OCI-LY7 (cell line): ENCODE measurements at regions not wholly inside any gene's neighbourhood (a gene's known extent, or its start where the extent isn't known, plus 50 kb on each side); places are given as distances from the start of the nearest gene placed in this dataset.

Source experiments
- BruUV-seq: library from RNA; stranded (reverse); fragments of 400-500 nt; replicated peaks from 2 replicates; lab custom pipeline; 2021; lab: Mats Ljungman, UMichigan
- CTCF ChIA-PET: fragments of 300-600 bp; sonication (Branson Sonifier 250); formaldehyde crosslinking; loops from one replicate; lab custom pipeline; 2022; ENCODE audit warnings: antibody characterized with exemption; ENCODE audit not compliant: unreplicated experiment; lab: Charles Lee
- POLR2A ChIA-PET: fragments of 300-600 bp; sonication (Branson Sonifier 250); formaldehyde crosslinking; loops from one replicate; lab custom pipeline; 2022; ENCODE audit warnings: antibody characterized with exemption; lab: Charles Lee
- DNase-seq: peaks from one replicate; pipeline ENCODE4 v3.0.0-alpha.2; 2015; ENCODE audit warnings: low spot score
- H2AFZ ChIP-seq: fragments of 200-600 bp; sonication (generic), shearing (Covaris generic); 2 replicates; pipeline ENCODE4 v1.6.1; 2014; ENCODE audit warnings: mild to moderate bottlenecking, antibody characterized with exemption, low read length, moderate library complexity
- H3K27ac ChIP-seq: fragments of 200-600 bp; sonication (generic); 2 replicates; pipeline ENCODE4 v1.5.1; 2014; ENCODE audit warnings: mixed run types, low read depth, mild to moderate bottlenecking, moderate library complexity, low read length, inconsistent platforms; ENCODE audit not compliant: poor library complexity, severe bottlenecking
- H3K36me3 ChIP-seq: fragments of 200-600 bp; sonication (generic); 2 replicates; pipeline ENCODE4 v1.6.1; 2014; ENCODE audit warnings: mild to moderate bottlenecking, antibody characterized with exemption, low read length, moderate library complexity, mixed read lengths; ENCODE audit not compliant: insufficient read depth
- H3K4me1 ChIP-seq: fragments of 200-600 bp; sonication (generic); 2 replicates; pipeline ENCODE4 v1.5.1; 2014; ENCODE audit warnings: mild to moderate bottlenecking, low read length; ENCODE audit not compliant: insufficient read depth, poor library complexity, severe bottlenecking
- H3K4me2 ChIP-seq: fragments of 200-600 bp; sonication (generic); 2 replicates; pipeline ENCODE4 v1.6.1; 2014; ENCODE audit warnings: mild to moderate bottlenecking, low read length
- H3K4me3 ChIP-seq: fragments of 200-600 bp; sonication (generic); 2 replicates; pipeline ENCODE4 v1.5.1; 2014; ENCODE audit warnings: mild to moderate bottlenecking, low read depth, low read length; ENCODE audit not compliant: poor library complexity, severe bottlenecking
- H3K79me2 ChIP-seq: fragments of 200-600 bp; sonication (generic); 2 replicates; pipeline ENCODE4 v1.6.1; 2016; ENCODE audit warnings: low read depth, mild to moderate bottlenecking, low read length, moderate library complexity, mixed read lengths; ENCODE audit not compliant: insufficient read depth
- H3K9me2 ChIP-seq: fragments of 200-600 bp; sonication (generic); 2 replicates; pipeline ENCODE4 v1.6.1; 2016; ENCODE audit warnings: mild to moderate bottlenecking, low read length, mixed read lengths; ENCODE audit not compliant: insufficient read depth
- H3K9me3 ChIP-seq: fragments of 200-600 bp; sonication (generic); 2 replicates; pipeline ENCODE4 v1.6.1; 2014; ENCODE audit warnings: mild to moderate bottlenecking, mixed run types, low read length, mixed read lengths
- H4K20me1 ChIP-seq: fragments of 200-600 bp; sonication (generic); 2 replicates; pipeline ENCODE4 v1.6.1; 2014; ENCODE audit warnings: mild to moderate bottlenecking, antibody characterized with exemption, low read length, moderate library complexity, mixed read lengths; ENCODE audit not compliant: insufficient read depth
- EZH2phosphoT487 ChIP-seq: fragments of 200-600 bp; sonication (generic); IDR thresholded peaks from 2 replicates; pipeline ENCODE4 v1.6.1; 2018; ENCODE audit warnings: low read depth, borderline replicate concordance, mild to moderate bottlenecking, mixed run types, antibody characterized with exemption, low read length, moderate library complexity, mixed read lengths
- intact Hi-C: fragments of 100-400 bp; cut with micrococcal nuclease; formaldehyde crosslinking; loops from one replicate; pipeline ENCODE4 v1.10.0; 2022; ENCODE audit not compliant: unreplicated experiment
- TF ChIP-seq, protein P1 (sequence below): fragments of 200-600 bp; sonication (generic); conservative IDR thresholded peaks from 2 replicates; pipeline ENCODE4 v1.5.1; 2014; ENCODE audit warnings: mild to moderate bottlenecking, antibody characterized with exemption, low read length, moderate library complexity, mixed read lengths

DNA sequence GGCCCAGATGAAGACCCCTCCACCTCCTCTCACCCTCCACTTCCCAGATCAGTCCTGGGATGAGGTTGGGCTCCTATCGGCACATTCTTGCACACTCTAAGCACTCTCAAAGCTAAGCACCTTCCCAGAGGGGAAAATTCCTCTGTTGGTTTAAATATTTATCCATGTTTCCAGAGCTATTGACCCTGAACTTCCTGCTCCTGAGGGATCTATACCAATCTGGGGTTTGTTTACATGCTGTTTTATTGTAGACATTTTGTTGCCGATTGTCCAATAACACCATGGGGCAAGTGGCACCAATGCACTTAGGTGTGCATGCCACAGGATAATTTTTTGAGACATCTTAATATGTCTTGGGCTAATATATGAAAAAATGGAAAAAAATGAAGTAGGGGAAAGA lies 476.2 kb downstream of the SLC4A3 start:
- no peaks in the 10 kb centered on the region for H4K20me1 ChIP-seq
- intact Hi-C loops: no loop called here
- no peak overlapping the region for H3K4me3 ChIP-seq
- TF ChIP-seq, protein P1, sequence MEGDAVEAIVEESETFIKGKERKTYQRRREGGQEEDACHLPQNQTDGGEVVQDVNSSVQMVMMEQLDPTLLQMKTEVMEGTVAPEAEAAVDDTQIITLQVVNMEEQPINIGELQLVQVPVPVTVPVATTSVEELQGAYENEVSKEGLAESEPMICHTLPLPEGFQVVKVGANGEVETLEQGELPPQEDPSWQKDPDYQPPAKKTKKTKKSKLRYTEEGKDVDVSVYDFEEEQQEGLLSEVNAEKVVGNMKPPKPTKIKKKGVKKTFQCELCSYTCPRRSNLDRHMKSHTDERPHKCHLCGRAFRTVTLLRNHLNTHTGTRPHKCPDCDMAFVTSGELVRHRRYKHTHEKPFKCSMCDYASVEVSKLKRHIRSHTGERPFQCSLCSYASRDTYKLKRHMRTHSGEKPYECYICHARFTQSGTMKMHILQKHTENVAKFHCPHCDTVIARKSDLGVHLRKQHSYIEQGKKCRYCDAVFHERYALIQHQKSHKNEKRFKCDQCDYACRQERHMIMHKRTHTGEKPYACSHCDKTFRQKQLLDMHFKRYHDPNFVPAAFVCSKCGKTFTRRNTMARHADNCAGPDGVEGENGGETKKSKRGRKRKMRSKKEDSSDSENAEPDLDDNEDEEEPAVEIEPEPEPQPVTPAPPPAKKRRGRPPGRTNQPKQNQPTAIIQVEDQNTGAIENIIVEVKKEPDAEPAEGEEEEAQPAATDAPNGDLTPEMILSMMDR: no peak
- TF ChIP-seq EZH2phosphoT487: no peak
- CTCF ChIA-PET: no interaction called here
- no peak for DNase-seq
- H3K27ac ChIP-seq: no peak overlapping the region
- H3K36me3 ChIP-seq: no peaks in the 10 kb centered on the region
- no peaks in the 10 kb centered on the region for H3K9me2 ChIP-seq
- POLR2A ChIA-PET: interaction anchor here (0.5 kb wide), 1 partner anchor 229 kb away, joined by 5 read pairs; no protein-coding TSS in a partner anchor
- no peak overlapping the region for H3K4me2 ChIP-seq
- BruUV-seq: no TSS peak
- no peaks in the 10 kb centered on the region for H3K4me1 ChIP-seq
- no peak overlapping the region for H2AFZ ChIP-seq
- no peaks in the 10 kb centered on the region for H3K9me3 ChIP-seq
- no peaks in the 10 kb centered on the region for H3K79me2 ChIP-seq

DNA sequence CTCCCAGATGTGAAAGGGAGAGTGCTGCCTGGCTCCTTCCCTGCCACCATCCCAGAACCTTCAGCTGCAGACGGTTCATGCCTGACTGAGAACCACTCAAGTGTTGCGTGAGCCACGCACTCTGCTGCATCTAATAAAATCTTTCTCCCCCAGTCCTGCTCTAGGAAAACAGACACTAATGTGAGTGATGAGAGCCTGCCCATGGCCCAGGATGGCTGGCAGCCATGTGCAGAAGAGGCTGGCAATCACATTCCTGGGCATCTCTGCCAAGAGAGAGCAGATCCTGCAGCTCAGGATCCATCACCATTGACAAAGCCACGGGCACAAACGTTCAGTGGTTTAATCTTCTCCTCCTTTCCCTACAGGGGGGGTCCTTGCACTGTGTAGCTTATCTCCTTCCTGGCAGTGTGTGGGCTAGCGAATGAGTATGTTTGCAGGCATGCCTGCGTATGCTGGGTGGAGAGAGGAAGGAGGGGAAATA lies 477.5 kb downstream of the SLC4A3 start:
- no peaks in the 10 kb centered on the region for H4K20me1 ChIP-seq
- no TSS peak for BruUV-seq

DNA sequence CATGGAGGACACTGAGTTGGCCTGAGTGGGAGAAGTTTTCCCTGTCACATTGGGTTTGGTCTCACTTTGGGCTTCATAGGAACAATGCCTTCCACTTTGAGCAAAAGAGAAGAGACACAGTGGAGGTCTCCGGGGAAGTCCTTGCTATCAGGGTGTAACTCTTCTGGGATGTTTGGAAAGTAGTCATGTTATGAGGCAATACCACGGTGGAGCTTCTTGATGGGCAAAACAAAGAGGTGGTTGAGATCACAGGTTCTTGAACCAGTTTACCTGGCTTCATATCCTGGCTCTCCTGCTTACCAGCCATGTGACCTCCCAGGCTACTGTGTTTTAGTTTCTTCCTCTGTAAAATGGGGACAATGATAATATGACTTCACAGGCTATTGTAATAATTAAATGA lies 478.6 kb downstream of the SLC4A3 start:
- H3K36me3 ChIP-seq: no peaks in the 10 kb centered on the region
- TF ChIP-seq, protein P1: no peak
- no peak for TF ChIP-seq EZH2phosphoT487
- intact Hi-C loops: no loop called here
- ChIA-PET CTCF (no interaction called here), POLR2A (interaction anchor here (0.6 kb wide), 1 partner anchor 155 kb away, joined by 4 read pairs; no protein-coding TSS in a partner anchor)
- no peaks in the 10 kb centered on the region for H4K20me1 ChIP-seq
- H3K4me3 ChIP-seq: no peak overlapping the region
- H3K27ac ChIP-seq: no peak overlapping the region
- no peaks in the 10 kb centered on the region for H3K79me2 ChIP-seq
- BruUV-seq: no TSS peak
- no peak for DNase-seq
- H2AFZ ChIP-seq: no peak overlapping the region
- no peaks in the 10 kb centered on the region for H3K9me2 ChIP-seq
- no peak overlapping the region for H3K4me2 ChIP-seq
- no peaks in the 10 kb centered on the region for H3K4me1 ChIP-seq
- H3K9me3 ChIP-seq: no peaks in the 10 kb centered on the region

More for the DNA sequence above, 477.5 kb downstream of the SLC4A3 start:
- no peaks in the 10 kb centered on the region for H3K79me2 ChIP-seq
- no peak overlapping the region for H2AFZ ChIP-seq
- POLR2A ChIA-PET: no interaction called here
- CTCF ChIA-PET: no interaction called here
- H3K9me3 ChIP-seq: no peaks in the 10 kb centered on the region
- H3K9me2 ChIP-seq: no peaks in the 10 kb centered on the region
- TF ChIP-seq EZH2phosphoT487: no peak
- TF ChIP-seq, protein P1: no peak
- no peaks in the 10 kb centered on the region for H3K4me1 ChIP-seq
- H3K27ac ChIP-seq: no peak overlapping the region
- no peak for DNase-seq
- H3K4me3 ChIP-seq: no peak overlapping the region
- H3K36me3 ChIP-seq: no peaks in the 10 kb centered on the region
- H3K4me2 ChIP-seq: no peak overlapping the region
- intact Hi-C loops: no loop called here
